ENCODE measurements at regions not wholly inside any gene's neighbourhood (a gene's known extent, or its start where the extent isn't known, plus 50 kb on each side); places are given as distances from the start of the nearest gene placed in this dataset.
"Not testable (repeated sequence)": the region's sequence is repeated elsewhere in the genome, so short reads cannot be mapped to it uniquely, and the experiment has no call there.

GRCh38 chr15:20002560-20002959, 539.0 kb downstream of the GOLGA6L6 start:
- H3K9me3 ChIP-seq (ENCODE audit: control insufficient read depth in 2 of 3, insufficient read depth in 1 of 3, low read length in 3 of 3); H3K36me3 ChIP-seq (ENCODE audit: control insufficient read depth in 2 of 3, insufficient read depth in 3 of 3, low read length in 3 of 3); DNase-seq; FAIRE-seq; H3K27me3 ChIP-seq (ENCODE audit: control insufficient read depth, insufficient read depth, low read length); H3K4me3 ChIP-seq (ENCODE audit: low read length in 3 of 3); intact Hi-C loops (cut with DNase I); H3K27ac ChIP-seq (ENCODE audit: low read depth in 2 of 2, low read length in 2 of 2); H3K9ac ChIP-seq (ENCODE audit: low read length in 3 of 3); H3K4me1 ChIP-seq (ENCODE audit: control insufficient read depth in 2 of 3, insufficient read depth in 2 of 3, low read depth in 1 of 3, low read length in 3 of 3): not testable (repeated sequence)

DNA sequence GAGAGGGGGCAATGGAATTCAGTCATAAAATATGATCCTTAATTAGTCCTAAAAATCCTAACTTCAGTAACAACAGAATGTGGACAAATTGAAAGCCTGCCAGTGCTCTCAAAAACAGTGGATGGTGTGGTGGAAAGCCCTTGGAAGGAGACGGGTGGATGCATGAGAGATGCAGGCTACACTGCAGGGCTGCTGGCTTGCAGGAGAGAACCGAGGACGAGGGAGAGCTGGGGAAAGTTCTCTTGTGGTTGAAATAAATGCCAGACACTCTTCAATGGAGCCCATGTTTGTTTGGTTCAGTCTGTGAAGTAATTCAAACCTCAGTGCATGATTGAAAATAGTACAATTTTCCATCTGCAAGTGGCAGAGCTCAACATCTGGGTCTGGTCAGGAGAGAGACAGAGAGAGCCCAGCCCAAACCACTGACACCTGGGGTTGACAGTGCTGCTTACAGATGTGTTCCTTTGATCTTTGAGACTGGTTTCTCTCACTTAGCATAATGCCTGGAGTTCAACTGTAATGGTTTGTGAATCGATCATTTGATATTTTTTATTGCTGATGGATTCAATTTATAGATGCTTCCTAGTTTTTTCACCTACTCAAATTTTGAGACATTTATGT, 544.9 kb downstream of the GOLGA6L6 start:
- H3K9ac ChIP-seq (ENCODE audit: low read length in 3 of 3); H3K4me3 ChIP-seq (ENCODE audit: low read length in 3 of 3); H3K27ac ChIP-seq (ENCODE audit: low read depth in 2 of 2, low read length in 2 of 2); H3K36me3 ChIP-seq (ENCODE audit: control insufficient read depth in 2 of 3, insufficient read depth in 3 of 3, low read length in 3 of 3); FAIRE-seq; H3K4me1 ChIP-seq (ENCODE audit: control insufficient read depth in 2 of 3, insufficient read depth in 2 of 3, low read depth in 1 of 3, low read length in 3 of 3); DNase-seq; H3K9me3 ChIP-seq (ENCODE audit: control insufficient read depth in 2 of 3, insufficient read depth in 1 of 3, low read length in 3 of 3); intact Hi-C loops (cut with DNase I); H3K27me3 ChIP-seq (ENCODE audit: control insufficient read depth, insufficient read depth, low read length): not testable (repeated sequence)

DNA sequence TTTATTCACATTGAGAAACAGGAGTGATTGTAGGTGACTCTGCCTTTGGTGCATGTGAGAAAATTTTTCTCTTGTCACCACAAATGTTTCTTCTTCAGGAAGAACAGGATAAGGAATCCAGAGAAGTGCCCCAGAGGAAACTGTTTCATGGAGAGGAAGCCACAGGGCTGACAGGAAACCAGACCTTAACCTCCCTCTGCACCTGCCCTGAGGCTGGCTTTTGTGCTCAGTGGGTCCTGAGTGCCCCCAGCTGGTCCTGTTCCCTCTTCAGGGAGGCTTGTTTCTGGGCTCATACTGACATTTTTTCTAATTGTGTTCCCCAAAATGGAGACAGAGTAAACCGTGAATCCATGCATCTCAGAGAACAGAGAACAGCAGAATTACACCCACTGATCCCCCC, 546.3 kb downstream of the GOLGA6L6 start:
- H3K9me3 ChIP-seq (ENCODE audit: control insufficient read depth in 2 of 3, insufficient read depth in 1 of 3, low read length in 3 of 3); H3K27me3 ChIP-seq (ENCODE audit: control insufficient read depth, insufficient read depth, low read length); DNase-seq; H3K36me3 ChIP-seq (ENCODE audit: control insufficient read depth in 2 of 3, insufficient read depth in 3 of 3, low read length in 3 of 3); FAIRE-seq; H3K27ac ChIP-seq (ENCODE audit: low read depth in 2 of 2, low read length in 2 of 2); H3K4me3 ChIP-seq (ENCODE audit: low read length in 3 of 3); H3K4me1 ChIP-seq (ENCODE audit: control insufficient read depth in 2 of 3, insufficient read depth in 2 of 3, low read depth in 1 of 3, low read length in 3 of 3); intact Hi-C loops (cut with DNase I); H3K9ac ChIP-seq (ENCODE audit: low read length in 3 of 3): not testable (repeated sequence)

- no peak for TF ChIP-seq CTCF (IDR thresholded peaks at IDR 0.05; ENCODE audit: borderline replicate concordance, extremely low read depth, insufficient read depth)
- no peak overlapping the region for H3K27ac ChIP-seq (ENCODE audit: low read depth in 2 of 2, low read length in 2 of 2)
- intact Hi-C loops (cut with DNase I), result no loop called here
- no peak for FAIRE-seq
- H3K9ac ChIP-seq (ENCODE audit: low read length in 3 of 3), result no peak overlapping the region
- H3K27me3 ChIP-seq (ENCODE audit: control insufficient read depth, insufficient read depth, low read length), result no peaks in the 10 kb centered on the region
- H3K36me3 ChIP-seq (ENCODE audit: control insufficient read depth in 2 of 3, insufficient read depth in 3 of 3, low read length in 3 of 3), result no peaks in the 10 kb centered on the region
- H3K9me3 ChIP-seq (ENCODE audit: control insufficient read depth in 2 of 3, insufficient read depth in 1 of 3, low read length in 3 of 3), result no peaks in the 10 kb centered on the region
- no peaks in the 10 kb centered on the region for H3K4me1 ChIP-seq (ENCODE audit: control insufficient read depth in 2 of 3, insufficient read depth in 2 of 3, low read depth in 1 of 3, low read length in 3 of 3)
- H3K4me3 ChIP-seq (ENCODE audit: low read length in 3 of 3), result no peak overlapping the region
- DNase-seq, result no peak
Measured at GRCh38 chr15:19992428-19992827, 549.2 kb downstream of the GOLGA6L6 start.

- H3K27ac ChIP-seq (ENCODE audit: low read depth in 2 of 2, low read length in 2 of 2), result no peak overlapping the region
- intact Hi-C loops (cut with DNase I), result no loop called here
- FAIRE-seq (no peak), DNase-seq (no peak)
- no peaks in the 10 kb centered on the region for H3K36me3 ChIP-seq (ENCODE audit: control insufficient read depth in 2 of 3, insufficient read depth in 3 of 3, low read length in 3 of 3)
- no peaks in the 10 kb centered on the region for H3K4me1 ChIP-seq (ENCODE audit: control insufficient read depth in 2 of 3, insufficient read depth in 2 of 3, low read depth in 1 of 3, low read length in 3 of 3)
- H3K27me3 ChIP-seq (ENCODE audit: control insufficient read depth, insufficient read depth, low read length), result no peaks in the 10 kb centered on the region
- no peak overlapping the region for H3K9ac ChIP-seq (ENCODE audit: low read length in 3 of 3)
- TF ChIP-seq CTCF (IDR thresholded peaks at IDR 0.05; ENCODE audit: borderline replicate concordance, extremely low read depth, insufficient read depth), result no peak
- no peaks in the 10 kb centered on the region for H3K9me3 ChIP-seq (ENCODE audit: control insufficient read depth in 2 of 3, insufficient read depth in 1 of 3, low read length in 3 of 3)
- H3K4me3 ChIP-seq (ENCODE audit: low read length in 3 of 3), result no peak overlapping the region
Measured at GRCh38 chr15:19988094-19988660, 553.4 kb downstream of the GOLGA6L6 start.

Data from kidney (tissue), 13 donors.